ENCODE measurements at regions not wholly inside any gene's neighbourhood (a gene's known extent, or its start where the extent isn't known, plus 50 kb on each side); places are given as distances from the start of the nearest gene placed in this dataset.

DNA sequence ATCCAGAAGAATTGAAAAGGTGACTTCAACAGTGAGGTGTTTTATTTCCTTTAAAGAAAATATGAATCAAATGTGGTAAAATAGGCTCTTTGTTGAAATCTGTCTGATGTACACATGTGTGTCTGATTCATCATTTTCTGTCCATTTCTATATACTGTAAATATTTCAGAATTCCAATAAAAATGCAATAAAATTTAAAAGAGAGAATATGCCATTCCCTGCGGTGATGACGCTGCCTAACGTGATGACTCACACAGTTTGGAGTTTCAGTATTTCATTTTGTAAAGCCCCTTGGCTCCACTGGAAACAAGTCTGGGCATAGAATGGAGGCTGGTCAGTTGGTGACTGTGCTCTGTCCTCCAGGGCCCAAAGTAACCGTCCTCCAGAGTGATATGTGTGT, 482.5 kb upstream of the CDH5 start:
- TF ChIP-seq, protein P1, sequence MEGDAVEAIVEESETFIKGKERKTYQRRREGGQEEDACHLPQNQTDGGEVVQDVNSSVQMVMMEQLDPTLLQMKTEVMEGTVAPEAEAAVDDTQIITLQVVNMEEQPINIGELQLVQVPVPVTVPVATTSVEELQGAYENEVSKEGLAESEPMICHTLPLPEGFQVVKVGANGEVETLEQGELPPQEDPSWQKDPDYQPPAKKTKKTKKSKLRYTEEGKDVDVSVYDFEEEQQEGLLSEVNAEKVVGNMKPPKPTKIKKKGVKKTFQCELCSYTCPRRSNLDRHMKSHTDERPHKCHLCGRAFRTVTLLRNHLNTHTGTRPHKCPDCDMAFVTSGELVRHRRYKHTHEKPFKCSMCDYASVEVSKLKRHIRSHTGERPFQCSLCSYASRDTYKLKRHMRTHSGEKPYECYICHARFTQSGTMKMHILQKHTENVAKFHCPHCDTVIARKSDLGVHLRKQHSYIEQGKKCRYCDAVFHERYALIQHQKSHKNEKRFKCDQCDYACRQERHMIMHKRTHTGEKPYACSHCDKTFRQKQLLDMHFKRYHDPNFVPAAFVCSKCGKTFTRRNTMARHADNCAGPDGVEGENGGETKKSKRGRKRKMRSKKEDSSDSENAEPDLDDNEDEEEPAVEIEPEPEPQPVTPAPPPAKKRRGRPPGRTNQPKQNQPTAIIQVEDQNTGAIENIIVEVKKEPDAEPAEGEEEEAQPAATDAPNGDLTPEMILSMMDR (IDR thresholded peaks at IDR 0.05 in 2 of 3, conservative IDR thresholded peaks at IDR 0.05 in 1 of 3; ENCODE audit: borderline replicate concordance in 1 of 3, insufficient read depth in 1 of 3, low read depth in 2 of 3, low read length in 2 of 3): no peak
- TF ChIP-seq, protein P2, sequence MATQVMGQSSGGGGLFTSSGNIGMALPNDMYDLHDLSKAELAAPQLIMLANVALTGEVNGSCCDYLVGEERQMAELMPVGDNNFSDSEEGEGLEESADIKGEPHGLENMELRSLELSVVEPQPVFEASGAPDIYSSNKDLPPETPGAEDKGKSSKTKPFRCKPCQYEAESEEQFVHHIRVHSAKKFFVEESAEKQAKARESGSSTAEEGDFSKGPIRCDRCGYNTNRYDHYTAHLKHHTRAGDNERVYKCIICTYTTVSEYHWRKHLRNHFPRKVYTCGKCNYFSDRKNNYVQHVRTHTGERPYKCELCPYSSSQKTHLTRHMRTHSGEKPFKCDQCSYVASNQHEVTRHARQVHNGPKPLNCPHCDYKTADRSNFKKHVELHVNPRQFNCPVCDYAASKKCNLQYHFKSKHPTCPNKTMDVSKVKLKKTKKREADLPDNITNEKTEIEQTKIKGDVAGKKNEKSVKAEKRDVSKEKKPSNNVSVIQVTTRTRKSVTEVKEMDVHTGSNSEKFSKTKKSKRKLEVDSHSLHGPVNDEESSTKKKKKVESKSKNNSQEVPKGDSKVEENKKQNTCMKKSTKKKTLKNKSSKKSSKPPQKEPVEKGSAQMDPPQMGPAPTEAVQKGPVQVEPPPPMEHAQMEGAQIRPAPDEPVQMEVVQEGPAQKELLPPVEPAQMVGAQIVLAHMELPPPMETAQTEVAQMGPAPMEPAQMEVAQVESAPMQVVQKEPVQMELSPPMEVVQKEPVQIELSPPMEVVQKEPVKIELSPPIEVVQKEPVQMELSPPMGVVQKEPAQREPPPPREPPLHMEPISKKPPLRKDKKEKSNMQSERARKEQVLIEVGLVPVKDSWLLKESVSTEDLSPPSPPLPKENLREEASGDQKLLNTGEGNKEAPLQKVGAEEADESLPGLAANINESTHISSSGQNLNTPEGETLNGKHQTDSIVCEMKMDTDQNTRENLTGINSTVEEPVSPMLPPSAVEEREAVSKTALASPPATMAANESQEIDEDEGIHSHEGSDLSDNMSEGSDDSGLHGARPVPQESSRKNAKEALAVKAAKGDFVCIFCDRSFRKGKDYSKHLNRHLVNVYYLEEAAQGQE (IDR thresholded peaks at IDR 0.05; ENCODE audit: low read depth): no peak
- TF ChIP-seq EZH2phosphoT487 (IDR thresholded peaks at IDR 0.05; ENCODE audit: borderline replicate concordance) (no peak), POLR2A (IDR thresholded peaks at IDR 0.05; ENCODE audit: borderline replicate concordance, extremely low read depth, insufficient read depth, insufficient read length) (no peak), EZH2 (IDR thresholded peaks at IDR 0.05) (no peak), EGR1 (IDR thresholded peaks at IDR 0.05; ENCODE audit: low read depth) (no peak), SP1 (IDR thresholded peaks at IDR 0.05; ENCODE audit: low read depth) (no peak), TCF7L2 (IDR thresholded peaks at IDR 0.05; ENCODE audit: borderline replicate concordance, extremely low read depth, insufficient read depth, insufficient read length) (no peak)
- TF ChIP-seq, protein P3, sequence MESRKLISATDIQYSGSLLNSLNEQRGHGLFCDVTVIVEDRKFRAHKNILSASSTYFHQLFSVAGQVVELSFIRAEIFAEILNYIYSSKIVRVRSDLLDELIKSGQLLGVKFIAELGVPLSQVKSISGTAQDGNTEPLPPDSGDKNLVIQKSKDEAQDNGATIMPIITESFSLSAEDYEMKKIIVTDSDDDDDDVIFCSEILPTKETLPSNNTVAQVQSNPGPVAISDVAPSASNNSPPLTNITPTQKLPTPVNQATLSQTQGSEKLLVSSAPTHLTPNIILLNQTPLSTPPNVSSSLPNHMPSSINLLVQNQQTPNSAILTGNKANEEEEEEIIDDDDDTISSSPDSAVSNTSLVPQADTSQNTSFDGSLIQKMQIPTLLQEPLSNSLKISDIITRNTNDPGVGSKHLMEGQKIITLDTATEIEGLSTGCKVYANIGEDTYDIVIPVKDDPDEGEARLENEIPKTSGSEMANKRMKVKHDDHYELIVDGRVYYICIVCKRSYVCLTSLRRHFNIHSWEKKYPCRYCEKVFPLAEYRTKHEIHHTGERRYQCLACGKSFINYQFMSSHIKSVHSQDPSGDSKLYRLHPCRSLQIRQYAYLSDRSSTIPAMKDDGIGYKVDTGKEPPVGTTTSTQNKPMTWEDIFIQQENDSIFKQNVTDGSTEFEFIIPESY (IDR thresholded peaks at IDR 0.05; ENCODE audit: extremely low read depth, insufficient replicate concordance, low read length): no peak
